Vagina (tissue), 2 donors: ENCODE measurements at regions not wholly inside any gene's neighbourhood (a gene's known extent, or its start where the extent isn't known, plus 50 kb on each side); places are given as distances from the start of the nearest gene placed in this dataset.

Experiments used
- DNase-seq, 2 donors: peaks; one replicate each; pipeline ENCODE4 v3.0.0-alpha.2; 2017; ENCODE audit errors: extremely low spot score in 2 of 2
- H3K27ac ChIP-seq: fragments of 200-600 bp; sonication (generic); one replicate; pipeline ENCODE4 v1.5.1; 2019
- H3K27me3 ChIP-seq: fragments of 200-600 bp; sonication (generic); one replicate; pipeline ENCODE4 v1.5.1; 2019
- H3K36me3 ChIP-seq, 2 donors: fragments of 200-600 bp; sonication (generic); one replicate each; pipeline ENCODE4 v1.5.1; 2017 to 2019
- H3K4me1 ChIP-seq: fragments of 200-600 bp; sonication (generic); one replicate; pipeline ENCODE4 v1.5.1; 2019
- H3K4me3 ChIP-seq, 2 donors: fragments of 200-600 bp; sonication (generic); 1 replicate in 1 of 2; 2 replicates in 1 of 2; pipeline ENCODE4 v1.5.1; 2016 to 2019
- H3K9me3 ChIP-seq: fragments of 200-600 bp; sonication (generic); one replicate; pipeline ENCODE4 v1.5.1; 2019
- CTCF ChIP-seq, 3 experiments: fragments of 450-650 bp in 2 of 3; fragments of 200-600 bp in 1 of 3; sonication (generic) in 1 of 3; IDR thresholded peaks; one replicate each; pipeline ENCODE4 v1.5.1; 2017 to 2019; ENCODE audit warnings: antibody characterized with exemption in 3 of 3, mild to moderate bottlenecking in 2 of 3, moderate library complexity in 2 of 3
- POLR2A ChIP-seq, 2 donors: fragments of 450-650 bp; IDR thresholded peaks; one replicate each; pipeline ENCODE4 v1.6.1; 2017; ENCODE audit warnings: antibody characterized with exemption in 2 of 2, mild to moderate bottlenecking in 2 of 2, moderate library complexity in 2 of 2
- POLR2AphosphoS5 ChIP-seq, 2 donors: sonication (generic); formaldehyde crosslinking; IDR thresholded peaks; one replicate each; pipeline ENCODE4 v1.9.0; 2017; ENCODE audit warnings: antibody characterized with exemption in 2 of 2, mild to moderate bottlenecking in 2 of 2, low read depth in 1 of 2; ENCODE audit not compliant: insufficient read depth in 1 of 2
- intact Hi-C: fragments of 100-400 bp; cut with DNase I; formaldehyde crosslinking; loops from one replicate; pipeline ENCODE4 v1.15.1; 2023

GRCh38 chr1:112307930-112308591 is 88.0 kb upstream of the CTTNBP2NL start:
- Histone ChIP-seq H3K36me3 (no peaks in the 10 kb centered on the region), H3K4me1 (no peaks in the 10 kb centered on the region), H3K9me3 (no peaks in the 10 kb centered on the region), H3K4me3 (no peak overlapping the region), H3K27ac (no peak overlapping the region), H3K27me3 (no peaks in the 10 kb centered on the region)
- TF ChIP-seq CTCF (IDR thresholded peaks at IDR 0.05): no peak
- TF ChIP-seq POLR2AphosphoS5 (IDR thresholded peaks at IDR 0.05; ENCODE audit: insufficient read depth in 1 of 2, low read depth in 1 of 2): no peak
- TF ChIP-seq POLR2A (IDR thresholded peaks at IDR 0.05): no peak
- intact Hi-C loops: no loop called here
- no peak for DNase-seq

GRCh38 chr1:112308716-112309115 is 87.3 kb upstream of the CTTNBP2NL start:
- no peaks in the 10 kb centered on the region for H3K4me1 ChIP-seq
- H3K27ac ChIP-seq: no peak overlapping the region
- TF ChIP-seq POLR2A (IDR thresholded peaks at IDR 0.05) (no peak), CTCF (IDR thresholded peaks at IDR 0.05) (no peak), POLR2AphosphoS5 (IDR thresholded peaks at IDR 0.05; ENCODE audit: insufficient read depth in 1 of 2, low read depth in 1 of 2) (no peak)
- H3K4me3 ChIP-seq: no peak overlapping the region
- DNase-seq: no peak
- no peaks in the 10 kb centered on the region for H3K9me3 ChIP-seq
- no peaks in the 10 kb centered on the region for H3K27me3 ChIP-seq
- no peaks in the 10 kb centered on the region for H3K36me3 ChIP-seq
- intact Hi-C loops: no loop called here

DNA sequence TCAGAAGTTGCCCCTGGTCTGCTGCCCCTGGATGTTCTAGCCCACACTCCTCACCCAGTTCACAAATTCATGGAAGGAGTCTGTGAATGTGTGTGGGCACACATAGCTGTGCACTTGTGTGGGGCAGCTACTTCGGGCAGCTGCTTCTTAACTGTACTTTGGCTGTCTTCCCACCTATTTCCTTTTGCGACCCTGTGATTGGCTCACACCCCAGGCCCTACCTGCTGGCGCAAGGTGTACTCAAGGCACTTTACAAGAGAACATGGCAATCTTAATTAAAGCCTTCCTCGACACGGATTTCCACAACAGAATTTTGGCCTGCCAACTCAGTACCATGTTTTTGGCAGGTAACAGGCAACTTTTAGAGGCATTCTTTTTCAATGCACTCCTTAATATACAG is 86.5 kb upstream of the CTTNBP2NL start:
- DNase-seq: no peak
- Histone ChIP-seq H3K27me3 (no peaks in the 10 kb centered on the region), H3K36me3 (no peaks in the 10 kb centered on the region), H3K4me3 (no peak overlapping the region), H3K27ac (no peak overlapping the region), H3K9me3 (no peaks in the 10 kb centered on the region), H3K4me1 (no peaks in the 10 kb centered on the region)
- TF ChIP-seq CTCF (IDR thresholded peaks at IDR 0.05) (no peak), POLR2A (IDR thresholded peaks at IDR 0.05) (no peak), POLR2AphosphoS5 (IDR thresholded peaks at IDR 0.05; ENCODE audit: insufficient read depth in 1 of 2, low read depth in 1 of 2) (no peak)
- intact Hi-C loops: no loop called here

- H3K9me3 ChIP-seq: no peaks in the 10 kb centered on the region
- DNase-seq: no peak
- intact Hi-C loops: loop anchor here (5.0 kb wide), 1 partner anchor 580 kb away; no protein-coding TSS in a partner anchor
- no peaks in the 10 kb centered on the region for H3K27me3 ChIP-seq
- no peak overlapping the region for H3K4me3 ChIP-seq
- no peak overlapping the region for H3K27ac ChIP-seq
- peaks cover 10% of the 10 kb centered on the region for H3K4me1 ChIP-seq
- TF ChIP-seq POLR2A (IDR thresholded peaks at IDR 0.05) (no peak), POLR2AphosphoS5 (IDR thresholded peaks at IDR 0.05; ENCODE audit: insufficient read depth in 1 of 2, low read depth in 1 of 2) (no peak), CTCF (IDR thresholded peaks at IDR 0.05) (no peak)
- H3K36me3 ChIP-seq: no peaks in the 10 kb centered on the region
Measured at GRCh38 chr1:112312315-112312714, 83.7 kb upstream of the CTTNBP2NL start.

GRCh38 chr1:112312879-112313278 is 83.1 kb upstream of the CTTNBP2NL start:
- H3K4me1 ChIP-seq: peaks cover 16% of the 10 kb centered on the region
- H3K9me3 ChIP-seq: no peaks in the 10 kb centered on the region
- TF ChIP-seq CTCF (IDR thresholded peaks at IDR 0.05) (no peak), POLR2AphosphoS5 (IDR thresholded peaks at IDR 0.05; ENCODE audit: insufficient read depth in 1 of 2, low read depth in 1 of 2) (no peak), POLR2A (IDR thresholded peaks at IDR 0.05) (no peak)
- H3K27me3 ChIP-seq: no peaks in the 10 kb centered on the region
- DNase-seq: no peak
- intact Hi-C loops: loop anchor here (5.0 kb wide), 1 partner anchor 581 kb away; no protein-coding TSS in a partner anchor
- no peak overlapping the region for H3K27ac ChIP-seq
- H3K4me3 ChIP-seq: no peak overlapping the region
- H3K36me3 ChIP-seq: no peaks in the 10 kb centered on the region
